ENCODE measurements at regions not wholly inside any gene's neighbourhood (a gene's known extent, or its start where the extent isn't known, plus 50 kb on each side); places are given as distances from the start of the nearest gene placed in this dataset.

GRCh38 chr21:43292041-43292865, 123.4 kb downstream of the CRYAA start:
- no TSS peak for BruUV-seq (replicated peaks)
- POLR2A ChIA-PET: no interaction called here
- CTCF ChIA-PET: interaction anchor here (0.6 kb wide), 1 partner anchor 346 kb away, joined by 5 read pairs; no protein-coding TSS in a partner anchor

GRCh38 chr21:43291347-43291950, 122.6 kb downstream of the CRYAA start:
- Mint-ChIP-seq H3K9me3 (ENCODE audit: unreplicated experiment) (peaks cover 7% of the 10 kb centered on the region), H3K4me1 (ENCODE audit: insufficient read depth, unreplicated experiment) (peaks cover 5% of the 10 kb centered on the region), H3K4me3 (ENCODE audit: unreplicated experiment) (no peak overlapping the region), H3K27ac (ENCODE audit: low read depth, unreplicated experiment) (no peak overlapping the region), H3K27me3 (ENCODE audit: insufficient read depth, unreplicated experiment) (no peaks in the 10 kb centered on the region), H3K36me3 (ENCODE audit: insufficient read depth, unreplicated experiment) (peaks cover 6% of the 10 kb centered on the region)
- TF ChIP-seq CTCF (IDR thresholded peaks at IDR 0.05; ENCODE audit: unreplicated experiment): no peak
- CTCF ChIA-PET: no interaction called here
- POLR2A ChIA-PET: no interaction called here
- intact Hi-C loops (cut with micrococcal nuclease): no loop called here
- BruUV-seq (replicated peaks): no TSS peak
- no peak for DNase-seq (ENCODE audit: unreplicated experiment)

More at GRCh38 chr21:43292041-43292865, 123.4 kb downstream of the CRYAA start:
- no peak for TF ChIP-seq CTCF (IDR thresholded peaks at IDR 0.05; ENCODE audit: unreplicated experiment)
- Mint-ChIP-seq H3K27ac (ENCODE audit: low read depth, unreplicated experiment) (no peak overlapping the region), H3K9me3 (ENCODE audit: unreplicated experiment) (peaks cover 7% of the 10 kb centered on the region), H3K27me3 (ENCODE audit: insufficient read depth, unreplicated experiment) (no peaks in the 10 kb centered on the region), H3K4me3 (ENCODE audit: unreplicated experiment) (no peak overlapping the region), H3K36me3 (ENCODE audit: insufficient read depth, unreplicated experiment) (peaks cover 6% of the 10 kb centered on the region), H3K4me1 (ENCODE audit: insufficient read depth, unreplicated experiment) (peaks cover 5% of the 10 kb centered on the region)
- intact Hi-C loops (cut with micrococcal nuclease): no loop called here
- DNase-seq (ENCODE audit: unreplicated experiment): no peak

- intact Hi-C loops (cut with micrococcal nuclease): no loop called here
- no peaks in the 10 kb centered on the region for H3K27me3 Mint-ChIP-seq (ENCODE audit: insufficient read depth, unreplicated experiment)
- peaks cover 6% of the 10 kb centered on the region for H3K36me3 Mint-ChIP-seq (ENCODE audit: insufficient read depth, unreplicated experiment)
- H3K27ac Mint-ChIP-seq (ENCODE audit: low read depth, unreplicated experiment): no peak overlapping the region
- H3K4me1 Mint-ChIP-seq (ENCODE audit: insufficient read depth, unreplicated experiment): peaks cover 5% of the 10 kb centered on the region
- peaks cover 7% of the 10 kb centered on the region for H3K9me3 Mint-ChIP-seq (ENCODE audit: unreplicated experiment)
- POLR2A ChIA-PET: interaction anchor here (1.0 kb wide), 1 partner anchor 20 kb away, joined by 3 read pairs; no protein-coding TSS in a partner anchor
- no peak overlapping the region for H3K4me3 Mint-ChIP-seq (ENCODE audit: unreplicated experiment)
- no peak for TF ChIP-seq CTCF (IDR thresholded peaks at IDR 0.05; ENCODE audit: unreplicated experiment)
- CTCF ChIA-PET: no interaction called here
- DNase-seq (ENCODE audit: unreplicated experiment): no peak
- BruUV-seq (replicated peaks): no TSS peak
These were observed 121.9 kb downstream of the CRYAA start for GRCh38 chr21:43290421-43291346.

- H3K27me3 Mint-ChIP-seq (ENCODE audit: insufficient read depth, unreplicated experiment): no peaks in the 10 kb centered on the region
- no peak overlapping the region for H3K27ac Mint-ChIP-seq (ENCODE audit: low read depth, unreplicated experiment)
- H3K36me3 Mint-ChIP-seq (ENCODE audit: insufficient read depth, unreplicated experiment): peaks cover 6% of the 10 kb centered on the region
- H3K9me3 Mint-ChIP-seq (ENCODE audit: unreplicated experiment): peaks cover 1% of the 10 kb centered on the region
- ChIA-PET POLR2A (interaction anchor here (1.0 kb wide), 1 partner anchor 21 kb away, joined by 3 read pairs; no protein-coding TSS in a partner anchor), CTCF (no interaction called here)
- H3K4me1 Mint-ChIP-seq (ENCODE audit: insufficient read depth, unreplicated experiment): peaks cover 5% of the 10 kb centered on the region
- H3K4me3 Mint-ChIP-seq (ENCODE audit: unreplicated experiment): no peak overlapping the region
- BruUV-seq (replicated peaks): no TSS peak
- no peak for DNase-seq (ENCODE audit: unreplicated experiment)
- no peak for TF ChIP-seq CTCF (IDR thresholded peaks at IDR 0.05; ENCODE audit: unreplicated experiment)
- intact Hi-C loops (cut with micrococcal nuclease): no loop called here
These were observed 121.2 kb downstream of the CRYAA start for GRCh38 chr21:43289966-43290365.

Data from MCF 10A (cell line).